Ovary (tissue), 7 donors: ENCODE measurements at regions not wholly inside any gene's neighbourhood (a gene's known extent, or its start where the extent isn't known, plus 50 kb on each side); places are given as distances from the start of the nearest gene placed in this dataset.

ENCODE experiments used
- DNase-seq, 5 donors: peaks; one replicate each; pipeline ENCODE4 v3.0.0-alpha.2; 2019 to 2020
- H3K27ac ChIP-seq, 2 donors: fragments of 200-600 bp; one replicate each; pipeline versions ENCODE4 v1.5.1 to v1.8.0; 2019 to 2022
- H3K27me3 ChIP-seq: fragments of 200-600 bp; one replicate; pipeline ENCODE4 v1.8.0; 2022
- H3K36me3 ChIP-seq: fragments of 200-600 bp; sonication (generic); one replicate; pipeline ENCODE4 v1.5.1; 2019
- H3K4me1 ChIP-seq: one replicate; pipeline ENCODE4 v1.8.1; 2013; ENCODE audit warnings: mild to moderate bottlenecking, moderate library complexity; ENCODE audit not compliant: insufficient read depth
- H3K4me3 ChIP-seq: fragments of 200-600 bp; sonication (generic); one replicate; pipeline ENCODE4 v1.5.1; 2017
- H3K9me3 ChIP-seq, 2 donors: fragments of 200-600 bp in 1 of 2; sonication (generic) in 1 of 2; one replicate each; pipeline versions ENCODE4 v1.5.1 to v1.8.1; 2013 to 2019; ENCODE audit warnings: mild to moderate bottlenecking in 1 of 2, moderate library complexity in 1 of 2
- EP300 ChIP-seq: sonication (generic); formaldehyde crosslinking; IDR thresholded peaks from one replicate; pipeline ENCODE4 v1.6.1; 2017; ENCODE audit warnings: antibody characterized with exemption
- POLR2A ChIP-seq: fragments of 450-650 bp; IDR thresholded peaks from one replicate; pipeline ENCODE4 v1.6.1; 2017; ENCODE audit warnings: antibody characterized with exemption, mild to moderate bottlenecking, moderate library complexity
- WGBS, 3 donors: extraction: QIAGEN DNeasy Blood & Tissue Kit in 1 of 3; methylation state at CpG; one replicate each; pipeline versions ENCODE4 v1.1.5 to v1.1.7; 2013 to 2017; 5-methylcytosine and 5-hydroxymethylcytosine counted together
- intact Hi-C, 4 donors: fragments of 100-400 bp; cut with DNase I; formaldehyde crosslinking; loops; one replicate each; pipeline versions ENCODE4 v1.11.0 to v1.15.1; 2022 to 2023
- TF ChIP-seq, protein P1 (sequence below), 3 donors: fragments of 450-650 bp in 2 of 3; fragments of 200-600 bp in 1 of 3; IDR thresholded peaks; one replicate each; pipeline versions ENCODE4 v1.5.1 to v1.8.0; 2016 to 2022; ENCODE audit warnings: antibody characterized with exemption in 3 of 3, mild to moderate bottlenecking in 1 of 3
- donor health status: DM: no; HTN: no; CAD: no; lungs with moderate emphysema.
- donor health status: DM: no; HTN: no; CAD: no.
- donor health status: Bipolar disorder and iron deficiency.
- donor health status: DM: no; HTN: no; CAD: no.
- donor health status: DM: yes; HTN: yes; CAD: no.

DNA sequence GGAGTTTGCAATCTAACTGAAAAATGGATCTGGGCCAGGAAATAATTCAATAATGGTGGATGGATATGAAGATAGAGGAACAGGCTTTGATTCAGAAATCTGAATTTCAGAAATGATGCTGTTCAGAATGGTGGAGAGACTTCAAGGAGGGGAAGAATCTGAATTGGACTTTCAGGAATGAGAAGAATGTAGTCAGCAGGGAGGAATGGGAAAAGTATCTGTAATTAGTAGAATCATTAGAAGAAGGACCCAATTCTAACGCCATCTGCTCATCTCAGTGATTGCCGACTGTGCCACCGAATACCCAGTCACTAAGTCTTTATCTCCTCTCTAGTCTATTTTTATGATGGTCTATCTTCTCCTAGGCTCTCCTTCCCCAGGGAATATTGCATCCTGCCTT, 363.2 kb downstream of the GALC start:
- Histone ChIP-seq H3K9me3 (no peaks in the 10 kb centered on the region), H3K27ac (no peak overlapping the region), H3K4me3 (no peak overlapping the region), H3K27me3 (no peaks in the 10 kb centered on the region), H3K36me3 (no peaks in the 10 kb centered on the region), H3K4me1 (no peaks in the 10 kb centered on the region)
- DNase-seq: no peak
- intact Hi-C loops: no loop called here
- WGBS, 3 donors: 75 to 85% (median 80%) methylated on average over 3 of the region's 3 CpGs
- TF ChIP-seq EP300 (no peak), POLR2A (no peak)
- TF ChIP-seq, protein P1, sequence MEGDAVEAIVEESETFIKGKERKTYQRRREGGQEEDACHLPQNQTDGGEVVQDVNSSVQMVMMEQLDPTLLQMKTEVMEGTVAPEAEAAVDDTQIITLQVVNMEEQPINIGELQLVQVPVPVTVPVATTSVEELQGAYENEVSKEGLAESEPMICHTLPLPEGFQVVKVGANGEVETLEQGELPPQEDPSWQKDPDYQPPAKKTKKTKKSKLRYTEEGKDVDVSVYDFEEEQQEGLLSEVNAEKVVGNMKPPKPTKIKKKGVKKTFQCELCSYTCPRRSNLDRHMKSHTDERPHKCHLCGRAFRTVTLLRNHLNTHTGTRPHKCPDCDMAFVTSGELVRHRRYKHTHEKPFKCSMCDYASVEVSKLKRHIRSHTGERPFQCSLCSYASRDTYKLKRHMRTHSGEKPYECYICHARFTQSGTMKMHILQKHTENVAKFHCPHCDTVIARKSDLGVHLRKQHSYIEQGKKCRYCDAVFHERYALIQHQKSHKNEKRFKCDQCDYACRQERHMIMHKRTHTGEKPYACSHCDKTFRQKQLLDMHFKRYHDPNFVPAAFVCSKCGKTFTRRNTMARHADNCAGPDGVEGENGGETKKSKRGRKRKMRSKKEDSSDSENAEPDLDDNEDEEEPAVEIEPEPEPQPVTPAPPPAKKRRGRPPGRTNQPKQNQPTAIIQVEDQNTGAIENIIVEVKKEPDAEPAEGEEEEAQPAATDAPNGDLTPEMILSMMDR (IDR thresholded peaks at IDR 0.05): no peak

DNA sequence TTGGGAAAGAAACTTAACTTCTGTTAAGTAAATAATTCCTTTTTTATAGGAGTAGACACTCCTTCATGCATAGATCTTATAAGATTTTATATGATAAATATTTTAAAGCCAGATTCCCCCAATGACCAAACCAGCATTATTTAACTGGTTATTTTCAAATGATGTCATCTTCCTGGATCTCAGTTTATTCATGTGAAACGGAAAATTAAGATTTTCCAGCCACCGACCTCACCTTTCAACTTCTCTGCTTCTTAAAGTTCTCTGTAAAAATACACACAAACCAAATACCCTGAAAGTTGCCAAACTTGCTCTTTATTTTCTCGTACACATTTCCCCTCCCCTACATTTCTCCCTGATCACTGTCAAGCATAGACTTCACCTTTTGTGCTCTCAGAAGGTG, 364.2 kb downstream of the GALC start:
- Histone ChIP-seq H3K4me1 (no peaks in the 10 kb centered on the region), H3K9me3 (no peaks in the 10 kb centered on the region), H3K36me3 (no peaks in the 10 kb centered on the region), H3K27ac (no peak overlapping the region), H3K27me3 (no peaks in the 10 kb centered on the region), H3K4me3 (no peak overlapping the region)
- TF ChIP-seq POLR2A (no peak), EP300 (no peak)
- TF ChIP-seq, protein P1 (IDR thresholded peaks at IDR 0.05): no peak
- 41 to 46% (median 44%) methylated on average over 3 of the region's 3 CpGs for WGBS, 3 donors
- no peak for DNase-seq
- intact Hi-C loops: no loop called here

DNA sequence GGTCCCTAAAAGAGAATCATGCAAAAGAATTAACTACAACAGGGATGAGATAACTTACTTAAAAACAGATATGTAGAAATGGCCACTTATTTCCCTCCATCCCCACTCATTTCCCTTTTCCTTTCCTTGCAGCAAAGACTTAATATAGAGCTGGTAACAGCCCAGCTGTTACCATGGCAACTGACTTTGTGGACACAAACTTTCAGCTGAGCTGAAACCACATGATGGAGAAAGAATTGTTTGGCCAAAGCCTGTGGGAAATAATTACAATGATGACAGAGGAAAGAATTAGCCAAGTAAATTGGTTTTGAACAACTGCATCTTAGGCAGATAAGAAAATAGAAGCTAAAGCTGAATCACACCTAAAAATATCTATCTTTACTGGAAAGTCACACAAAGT, 364.9 kb downstream of the GALC start:
- Histone ChIP-seq H3K27me3 (no peaks in the 10 kb centered on the region), H3K4me1 (no peaks in the 10 kb centered on the region), H3K9me3 (no peaks in the 10 kb centered on the region), H3K36me3 (no peaks in the 10 kb centered on the region), H3K4me3 (no peak overlapping the region), H3K27ac (no peak overlapping the region)
- TF ChIP-seq EP300: no peak
- no peak for TF ChIP-seq POLR2A
- TF ChIP-seq, protein P1 (IDR thresholded peaks at IDR 0.05): no peak
- intact Hi-C loops: no loop called here
- DNase-seq: peak in 2 of 5 donors; percentile 25 to 34

DNA sequence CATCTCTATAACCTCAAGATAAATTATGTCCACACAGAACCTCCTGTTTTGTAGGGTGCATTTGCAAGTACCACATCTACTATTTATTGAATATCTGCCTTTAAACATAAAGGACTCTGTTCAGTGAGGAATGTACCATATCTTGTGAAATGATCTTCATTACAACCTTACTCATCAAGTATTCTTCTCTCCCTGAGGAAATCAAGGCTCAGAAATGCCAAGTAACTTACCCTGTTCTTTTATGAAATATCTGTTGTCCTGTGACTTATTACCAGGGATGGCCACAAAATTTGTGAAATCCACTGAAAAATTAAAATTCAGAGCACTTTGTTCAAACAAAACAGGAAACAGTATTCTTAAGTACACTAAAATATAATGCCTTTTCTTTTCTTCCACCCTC, 366.7 kb downstream of the GALC start:
- Histone ChIP-seq H3K27me3 (no peaks in the 10 kb centered on the region), H3K36me3 (no peaks in the 10 kb centered on the region), H3K9me3 (no peaks in the 10 kb centered on the region), H3K4me3 (no peak overlapping the region), H3K4me1 (no peaks in the 10 kb centered on the region), H3K27ac (no peak overlapping the region)
- no peak for DNase-seq
- TF ChIP-seq POLR2A (no peak), EP300 (no peak)
- TF ChIP-seq, protein P1 (IDR thresholded peaks at IDR 0.05): no peak
- intact Hi-C loops: no loop called here

DNA sequence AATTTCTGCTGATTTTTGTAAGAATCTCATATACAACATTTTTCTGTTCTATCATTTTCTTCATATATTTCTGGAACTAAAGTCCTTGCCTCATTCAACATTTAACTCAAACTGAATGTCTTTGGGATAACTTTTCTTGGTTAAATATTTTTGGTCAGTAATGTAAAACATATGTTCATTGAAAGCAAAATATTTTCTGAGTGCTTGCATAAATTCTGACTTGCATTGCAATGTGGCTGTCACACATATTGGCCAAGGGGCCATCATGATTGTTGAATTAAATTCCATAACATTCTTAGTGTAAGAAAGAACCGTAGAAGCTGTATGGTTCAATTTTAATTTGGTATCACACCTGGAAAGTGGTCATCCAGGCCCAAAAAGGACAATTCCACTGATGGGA, 369.4 kb downstream of the GALC start:
- 84 to 85% (median 85%) methylated on average over 1 of the region's 1 CpG for WGBS, 3 donors
- DNase-seq: no peak
- TF ChIP-seq, protein P1 (IDR thresholded peaks at IDR 0.05): no peak
- TF ChIP-seq EP300 (no peak), POLR2A (no peak)
- Histone ChIP-seq H3K9me3 (no peaks in the 10 kb centered on the region), H3K4me3 (no peak overlapping the region), H3K27ac (no peak overlapping the region), H3K36me3 (no peaks in the 10 kb centered on the region), H3K27me3 (no peaks in the 10 kb centered on the region), H3K4me1 (no peaks in the 10 kb centered on the region)
- intact Hi-C loops: no loop called here
